MM.1S (cell line): ENCODE measurements at regions not wholly inside any gene's neighbourhood (a gene's known extent, or its start where the extent isn't known, plus 50 kb on each side); places are given as distances from the start of the nearest gene placed in this dataset.

Experiments used
- DNase-seq: peaks from one replicate; pipeline ENCODE4 v3.0.0-alpha.2; 2015
- H2AFZ ChIP-seq: fragments of 300-600 bp; sonication (generic); 2 replicates; pipeline ENCODE4 v1.6.0; 2016; ENCODE audit warnings: antibody characterized with exemption, low read length
- H3F3A ChIP-seq: fragments of 300-600 bp; sonication (generic); 2 replicates; pipeline ENCODE4 v1.6.1; 2016; ENCODE audit warnings: mild to moderate bottlenecking, antibody characterized with exemption, low read length, moderate library complexity, mixed read lengths; ENCODE audit not compliant: insufficient read depth
- H3K27ac ChIP-seq: fragments of 300-600 bp; sonication (generic); 2 replicates; pipeline ENCODE4 v1.5.1; 2016; ENCODE audit warnings: mild to moderate bottlenecking, low read length
- H3K27me3 ChIP-seq: fragments of 300-600 bp; sonication (generic); replicated peaks from 2 replicates; pipeline ENCODE4 v1.6.0; 2016; ENCODE audit warnings: low read length; ENCODE audit not compliant: insufficient read depth
- H3K36me3 ChIP-seq: fragments of 300-600 bp; sonication (generic); replicated peaks from 2 replicates; pipeline ENCODE4 v1.6.1; 2016; ENCODE audit warnings: mild to moderate bottlenecking, low read length, mixed read lengths; ENCODE audit not compliant: insufficient read depth
- H3K4me1 ChIP-seq: fragments of 300-600 bp; sonication (generic); 2 replicates; pipeline ENCODE4 v1.6.1; 2016; ENCODE audit warnings: low read length, mixed read lengths
- H3K4me2 ChIP-seq: fragments of 300-600 bp; sonication (generic); 2 replicates; pipeline ENCODE4 v1.6.0; 2016; ENCODE audit warnings: low read depth, low read length
- H3K4me3 ChIP-seq: fragments of 300-600 bp; sonication (generic); 2 replicates; pipeline ENCODE4 v1.5.1; 2016; ENCODE audit warnings: low read length, mixed read lengths
- H3K79me2 ChIP-seq: fragments of 300-600 bp; sonication (generic); 2 replicates; pipeline ENCODE4 v1.6.1; 2016; ENCODE audit warnings: mixed run types, low read length, mixed read lengths
- H3K9ac ChIP-seq: fragments of 300-600 bp; sonication (generic); 2 replicates; pipeline ENCODE4 v1.6.1; 2016; ENCODE audit warnings: low read length, mixed read lengths
- H3K9me2 ChIP-seq: fragments of 300-600 bp; sonication (generic); replicated peaks from 2 replicates; pipeline ENCODE4 v1.6.1; 2016; ENCODE audit warnings: mild to moderate bottlenecking, low read length, mixed read lengths; ENCODE audit not compliant: insufficient read depth
- H3K9me3 ChIP-seq: fragments of 300-600 bp; sonication (generic); replicated peaks from 2 replicates; pipeline ENCODE4 v1.6.1; 2016; ENCODE audit warnings: mild to moderate bottlenecking, low read length, mixed read lengths; ENCODE audit not compliant: insufficient read depth
- H4K20me1 ChIP-seq: fragments of 300-600 bp; sonication (generic); 2 replicates; pipeline ENCODE4 v1.6.1; 2016; ENCODE audit warnings: mild to moderate bottlenecking, low read length, moderate library complexity, mixed read lengths; ENCODE audit not compliant: insufficient read depth
- CTCF ChIP-seq: fragments of 300-600 bp; sonication (generic); IDR thresholded peaks from 2 replicates; pipeline ENCODE4 v1.5.1; 2016; ENCODE audit warnings: antibody characterized with exemption, low read length, mixed read lengths
- EZH2 ChIP-seq: fragments of 300-600 bp; sonication (generic); optimal IDR thresholded peaks from 2 replicates; pipeline ENCODE3; 2017; ENCODE audit warnings: low read depth, mild to moderate bottlenecking, antibody characterized with exemption, low read length, mixed read lengths
- EZH2phosphoT487 ChIP-seq: fragments of 300-600 bp; sonication (generic); IDR thresholded peaks from 2 replicates; pipeline ENCODE4 v1.6.1; 2018; ENCODE audit warnings: antibody characterized with exemption, low read length

GRCh38 chr15:87401973-87402372, 854.6 kb downstream of the NTRK3 start:
- DNase-seq, result no peak
- Histone ChIP-seq H4K20me1 (no peaks in the 10 kb centered on the region), H3K9me3 (no peaks in the 10 kb centered on the region), H3K27ac (no peak overlapping the region), H3K9ac (no peak overlapping the region), H3F3A (peaks cover 11% of the 10 kb centered on the region), H3K4me1 (peaks cover 23% of the 10 kb centered on the region), H3K9me2 (no peaks in the 10 kb centered on the region), H2AFZ (no peak overlapping the region), H3K27me3 (no peaks in the 10 kb centered on the region), H3K36me3 (no peaks in the 10 kb centered on the region), H3K4me3 (no peak overlapping the region), H3K79me2 (no peaks in the 10 kb centered on the region), H3K4me2 (no peak overlapping the region)
- TF ChIP-seq CTCF (no peak), EZH2phosphoT487 (no peak), EZH2 (no peak)

- Histone ChIP-seq H3K4me2 (no peak overlapping the region), H3K36me3 (no peaks in the 10 kb centered on the region), H3K9me2 (no peaks in the 10 kb centered on the region), H3K4me1 (no peaks in the 10 kb centered on the region), H3K79me2 (no peaks in the 10 kb centered on the region), H3K9ac (no peak overlapping the region), H3K4me3 (no peak overlapping the region), H3F3A (no peaks in the 10 kb centered on the region), H3K27me3 (no peaks in the 10 kb centered on the region), H4K20me1 (no peaks in the 10 kb centered on the region), H2AFZ (no peak overlapping the region), H3K9me3 (no peaks in the 10 kb centered on the region), H3K27ac (no peak overlapping the region)
- DNase-seq, result no peak
- TF ChIP-seq CTCF (no peak), EZH2phosphoT487 (no peak), EZH2 (no peak)
These were observed 861.9 kb downstream of the NTRK3 start for GRCh38 chr15:87394676-87395075.

GRCh38 chr15:87387766-87388165, 868.8 kb downstream of the NTRK3 start:
- Histone ChIP-seq H3K4me1 (no peaks in the 10 kb centered on the region), H3K79me2 (no peaks in the 10 kb centered on the region), H3K27ac (no peak overlapping the region), H2AFZ (no peak overlapping the region), H3F3A (no peaks in the 10 kb centered on the region), H3K36me3 (no peaks in the 10 kb centered on the region), H3K4me3 (no peak overlapping the region), H3K9me3 (no peaks in the 10 kb centered on the region), H4K20me1 (no peaks in the 10 kb centered on the region), H3K9ac (no peak overlapping the region), H3K9me2 (no peaks in the 10 kb centered on the region), H3K27me3 (no peaks in the 10 kb centered on the region), H3K4me2 (no peak overlapping the region)
- TF ChIP-seq EZH2 (no peak), CTCF (no peak), EZH2phosphoT487 (no peak)
- DNase-seq, result no peak

GRCh38 chr15:87374339-87374738, 882.2 kb downstream of the NTRK3 start:
- Histone ChIP-seq H3K79me2 (no peaks in the 10 kb centered on the region), H3K36me3 (no peaks in the 10 kb centered on the region), H3K27ac (no peak overlapping the region), H3K4me1 (no peaks in the 10 kb centered on the region), H3K9me2 (no peaks in the 10 kb centered on the region), H3K9ac (no peak overlapping the region), H3F3A (no peaks in the 10 kb centered on the region), H3K4me3 (no peak overlapping the region), H2AFZ (no peak overlapping the region), H3K27me3 (no peaks in the 10 kb centered on the region), H4K20me1 (no peaks in the 10 kb centered on the region), H3K9me3 (no peaks in the 10 kb centered on the region), H3K4me2 (no peak overlapping the region)
- TF ChIP-seq EZH2phosphoT487 (no peak), CTCF (no peak), EZH2 (no peak)
- no peak for DNase-seq
